K562 (cell line): ENCODE measurements at regions not wholly inside any gene's neighbourhood (a gene's known extent, or its start where the extent isn't known, plus 50 kb on each side); places are given as distances from the start of the nearest gene placed in this dataset.

Source experiments
- JUNB ChIP-seq: fragments of 450-650 bp; formaldehyde crosslinking; conservative IDR thresholded peaks from 2 replicates; pipeline ENCODE4 v1.4.0; 2020; ENCODE audit warnings: mild to moderate bottlenecking
- MTA1 ChIP-seq: fragments of 450-650 bp; IDR thresholded peaks from 2 replicates; pipeline ENCODE4 v1.6.1; 2017; ENCODE audit warnings: borderline replicate concordance
- RBM39 ChIP-seq: fragments of 200-400 bp; formaldehyde crosslinking; optimal IDR thresholded peaks from 2 replicates; pipeline ENCODE3; 2018; ENCODE audit warnings: low read depth, low read length
- RREB1 ChIP-seq: fragments of 250-450 bp; sonication (Bioruptor Pico); IDR thresholded peaks from 2 replicates; pipeline ENCODE4 v1.4.0; 2020
- THRA ChIP-seq: fragments of 450-650 bp; IDR thresholded peaks from 2 replicates; pipeline ENCODE4 v1.6.1; 2017; ENCODE audit warnings: mild to moderate bottlenecking, moderate library complexity
- ZFPM2 ChIP-seq: fragments of 250-450 bp; sonication (Bioruptor Pico); IDR thresholded peaks from 2 replicates; pipeline ENCODE4 v1.5.1; 2022; ENCODE audit warnings: mild to moderate bottlenecking
- ZHX1 ChIP-seq: fragments of 150-350 bp; conservative IDR thresholded peaks from 2 replicates; pipeline ENCODE4 v1.6.1; 2014; ENCODE audit warnings: low read length
- ZNF274 ChIP-seq: IDR thresholded peaks from 2 replicates; pipeline ENCODE4 v1.6.1; 2011; ENCODE audit warnings: low read depth, mild to moderate bottlenecking, low read length, moderate library complexity, borderline replicate concordance
- ZNF444 ChIP-seq: fragments of 250-450 bp; sonication (Bioruptor Pico); IDR thresholded peaks from 2 replicates; pipeline ENCODE4 v1.4.0; 2020; ENCODE audit warnings: mild to moderate bottlenecking, moderate library complexity
- ZNF449 ChIP-seq: fragments of 250-450 bp; sonication (Bioruptor Pico); IDR thresholded peaks from 2 replicates; pipeline ENCODE4 v1.8.0; 2022; ENCODE audit warnings: moderate library complexity, mild to moderate bottlenecking, inconsistent platforms
- ZNF518B ChIP-seq: fragments of 250-450 bp; sonication (Bioruptor Pico); IDR thresholded peaks from 2 replicates; pipeline ENCODE4 v1.5.0; 2021; ENCODE audit warnings: mild to moderate bottlenecking, moderate library complexity

GRCh38 chr2:36071698-36072097 lies 283.9 kb upstream of the CRIM1 start (continued):
- TF ChIP-seq ZHX1 (no peak), ZNF449 (CRISPR knock-in tag) (no peak), JUNB (CRISPR knock-in tag) (no peak), ZFPM2 (no peak), RBM39 (no peak), THRA (no peak), ZNF518B (CRISPR knock-in tag) (no peak), ZNF444 (CRISPR knock-in tag) (no peak), MTA1 (no peak), ZNF274 (no peak), RREB1 (CRISPR knock-in tag) (no peak)
